K562 (cell line): ENCODE measurements at regions not wholly inside any gene's neighbourhood (a gene's known extent, or its start where the extent isn't known, plus 50 kb on each side); places are given as distances from the start of the nearest gene placed in this dataset.

Experiments used
- ATAC-seq: fragments of 200-7000 bp; cut with Tn5 transposase; 3 replicates; pipeline ENCODE4 v1.9.1; 2020; ENCODE audit warnings: moderate library complexity
- BruUV-seq: library from RNA; stranded (reverse); fragments of 400-500 nt; replicated peaks from 2 replicates; lab custom pipeline; 2021; lab: Mats Ljungman, UMichigan
- CTCF ChIA-PET: fragments of 300-600 bp; formaldehyde crosslinking; extraction: SDS; loops from one replicate; lab custom pipeline; 2021; ENCODE audit warnings: low intra/inter-chr PET ratio; lab: Yijun Ruan, JAX
- POLR2A ChIA-PET: fragments of 300-600, 350-650 bp; sonication (Branson Sonifier 250); formaldehyde crosslinking; extraction: SDS; loops from one replicate; lab custom pipeline; 2021; ENCODE audit warnings: antibody characterized with exemption, inconsistent platforms; lab: Yijun Ruan, JAX
- DNase-seq, 4 experiments: peaks; one replicate each; pipeline versions ENCODE4 v3.0.0 to v3.0.0-alpha.2; 2011 to 2018; ENCODE audit warnings: low spot score in 3 of 4, mixed read lengths in 3 of 4; ENCODE audit errors: extremely low read depth in 1 of 4
- FAIRE-seq: peaks from 2 replicates; lab custom pipeline; 2011; peaks lifted over from hg19 to GRCh38; lab: Jason Lieb, UNC
- H2AFZ ChIP-seq: 2 replicates; pipeline ENCODE4 v1.6.0; 2011; ENCODE audit warnings: low read depth, low read length, control low read depth, inconsistent platforms
- H3K27ac ChIP-seq: fragments of 200-600 bp; 3 replicates; pipeline ENCODE4 v1.8.0; 2011; ENCODE audit warnings: low read depth, mild to moderate bottlenecking, control low read depth, inconsistent platforms, low read length, moderate library complexity, mixed read lengths; ENCODE audit errors: extremely low read depth
- H3K27me3 ChIP-seq, 2 experiments: fragments of 300-600 bp in 1 of 2; 2 replicates in 1 of 2; 3 replicates in 1 of 2; pipeline versions ENCODE4 v1.6.0 to v1.8.0; 2011; ENCODE audit warnings: inconsistent platforms in 2 of 2, low read length in 2 of 2, mild to moderate bottlenecking in 1 of 2, mixed read lengths in 1 of 2, moderate library complexity in 1 of 2; ENCODE audit not compliant: control insufficient read depth in 2 of 2, insufficient read depth in 2 of 2
- H3K36me3 ChIP-seq: fragments of 300-600 bp; 3 replicates; pipeline ENCODE4 v1.8.0; 2011; ENCODE audit warnings: mild to moderate bottlenecking, low read length, inconsistent platforms; ENCODE audit not compliant: control insufficient read depth, insufficient read depth
- H3K4me1 ChIP-seq, 2 experiments: fragments of 200-600 bp in 1 of 2; replicated peaks in 1 of 2; 2 replicates in 1 of 2; 3 replicates in 1 of 2; pipeline versions ENCODE4 v1.5.1 to v1.8.0; 2011; ENCODE audit warnings: inconsistent platforms in 2 of 2, low read length in 2 of 2, mild to moderate bottlenecking in 1 of 2, mixed read lengths in 1 of 2, moderate library complexity in 1 of 2; ENCODE audit not compliant: control insufficient read depth in 2 of 2, insufficient read depth in 2 of 2
- H3K4me2 ChIP-seq: 2 replicates; pipeline ENCODE4 v1.6.1; 2011; ENCODE audit warnings: low read length, control low read depth, inconsistent platforms, mixed read lengths; ENCODE audit not compliant: insufficient read depth
- H3K4me3 ChIP-seq: fragments of 200-600 bp; sonication (generic), shearing (Covaris generic); 2 replicates; pipeline ENCODE4 v1.5.1; 2016; ENCODE audit warnings: control low read depth, inconsistent platforms
- H3K79me2 ChIP-seq: fragments of 200-600 bp; 3 replicates; pipeline ENCODE4 v1.8.0; 2011; ENCODE audit warnings: low read length, inconsistent platforms; ENCODE audit not compliant: control insufficient read depth, insufficient read depth
- H3K9ac ChIP-seq, 2 experiments: 2 replicates each; pipeline versions ENCODE4 v1.6.0 to v1.6.1; 2011; ENCODE audit warnings: low read depth in 2 of 2, low read length in 2 of 2, control low read depth in 1 of 2, inconsistent platforms in 1 of 2, mild to moderate bottlenecking in 1 of 2, mixed read lengths in 1 of 2; ENCODE audit not compliant: insufficient read depth in 1 of 2
- H3K9me1 ChIP-seq: one replicate; pipeline ENCODE4 v1.6.0; 2011; ENCODE audit warnings: inconsistent platforms, mild to moderate bottlenecking, low read length, moderate library complexity; ENCODE audit not compliant: control insufficient read depth, insufficient read depth
- H3K9me3 ChIP-seq: replicated peaks from 2 replicates; pipeline ENCODE4 v1.5.1; 2011; ENCODE audit warnings: low read depth, low read length, inconsistent platforms; ENCODE audit not compliant: control insufficient read depth, insufficient read depth
- H4K20me1 ChIP-seq: replicated peaks from 2 replicates; pipeline ENCODE4 v1.6.1; 2011; ENCODE audit warnings: low read length, inconsistent platforms, mixed read lengths; ENCODE audit not compliant: control insufficient read depth, insufficient read depth
- ETV1 ChIP-seq: fragments of 450-650 bp; conservative IDR thresholded peaks from 2 replicates; pipeline ENCODE4 v1.6.1; 2016; ENCODE audit warnings: missing genetic modification characterization, control low read depth, low read depth, missing compliant biosample characterization
- MTF1 ChIP-seq: fragments of 250-450 bp; sonication (Bioruptor Pico); IDR thresholded peaks from 2 replicates; pipeline ENCODE4 v1.9.0; 2021; ENCODE audit warnings: moderate library complexity, mild to moderate bottlenecking, inconsistent platforms, borderline replicate concordance
- NR2C2 ChIP-seq, 2 experiments: fragments of 200-800 bp in 1 of 2; sonication (Bioruptor generic) in 1 of 2; sonication (generic) in 1 of 2; formaldehyde crosslinking in 1 of 2; IDR thresholded peaks; 2 replicates each; pipeline versions ENCODE4 v1.6.1 to v1.8.0; 2016 to 2022; ENCODE audit warnings: mild to moderate bottlenecking in 1 of 2, missing compliant biosample characterization in 1 of 2, missing genetic modification characterization in 1 of 2, missing genetic modification reagents in 1 of 2
- POU5F1 ChIP-seq: fragments of 150-350 bp; IDR thresholded peaks from 2 replicates; pipeline ENCODE4 v1.6.1; 2014; ENCODE audit warnings: borderline replicate concordance, low read length, low read depth, mild to moderate bottlenecking; ENCODE audit not compliant: partially characterized antibody
- SP2 ChIP-seq: IDR thresholded peaks from 2 replicates; pipeline ENCODE4 v1.6.1; 2011; ENCODE audit warnings: mild to moderate bottlenecking, low read depth, low read length, moderate library complexity; ENCODE audit not compliant: poor library complexity, severe bottlenecking; ENCODE audit errors: extremely low read depth
- SRF ChIP-seq, 2 experiments: fragments of 250-450, 450-650 bp in 1 of 2; sonication (Bioruptor Pico) in 1 of 2; sonication (generic) in 1 of 2; formaldehyde crosslinking; IDR thresholded peaks; 2 replicates each; pipeline versions ENCODE4 v1.5.0 to v1.5.1; 2020 to 2022; ENCODE audit warnings: mild to moderate bottlenecking in 1 of 2, missing genetic modification reagents in 1 of 2
- ZNF12 ChIP-seq: sonication (generic); formaldehyde crosslinking; IDR thresholded peaks from 2 replicates; pipeline ENCODE4 v1.4.0; 2020; ENCODE audit warnings: mild to moderate bottlenecking, missing genetic modification reagents
- ZNF444 ChIP-seq: fragments of 250-450 bp; sonication (Bioruptor Pico); IDR thresholded peaks from 2 replicates; pipeline ENCODE4 v1.4.0; 2020; ENCODE audit warnings: mild to moderate bottlenecking, moderate library complexity
- WGBS: fragments of 100-300 bp; shearing (Covaris generic); methylation state at CpG from one replicate; pipeline ENCODE4 v1.1.6; 2016; ENCODE audit warnings: low coverage, mixed read lengths; ENCODE audit not compliant: insufficient coverage; ENCODE audit errors: missing lambda C conversion rate; 5-methylcytosine and 5-hydroxymethylcytosine counted together
- in situ Hi-C: fragments of 300-500 bp; cut with MboI; formaldehyde crosslinking; loops from 4 replicates; pipeline ENCODE4 v1.15.0; 2018; ENCODE audit warnings: inconsistent platforms, mixed read lengths
- intact Hi-C: fragments of 100-400 bp; cut with micrococcal nuclease; formaldehyde crosslinking; loops from 2 replicates; pipeline ENCODE4 v1.14.2; 2022
- TF ChIP-seq, protein P1 (sequence below), 3 experiments: IDR thresholded peaks in 2 of 3; conservative IDR thresholded peaks in 1 of 3; 2 replicates each; pipeline ENCODE4 v1.5.1; 2011 to 2012; ENCODE audit warnings: low read length in 3 of 3, mild to moderate bottlenecking in 3 of 3, control low read depth in 2 of 3, improper control_type of control experiment in 1 of 3, inconsistent platforms in 1 of 3, low read depth in 1 of 3, mixed read lengths in 1 of 3, moderate library complexity in 1 of 3; ENCODE audit not compliant: insufficient read depth in 2 of 3
- TF ChIP-seq, protein P2 (sequence below), 2 experiments: fragments of 250-450 bp in 1 of 2; fragments of 450-650 bp in 1 of 2; sonication (Bioruptor Pico) in 1 of 2; IDR thresholded peaks; 2 replicates each; pipeline versions ENCODE4 v1.6.1 to v1.8.0; 2016 to 2021; ENCODE audit warnings: mild to moderate bottlenecking in 2 of 2, moderate library complexity in 2 of 2, missing compliant biosample characterization in 1 of 2, missing genetic modification characterization in 1 of 2
- TF ChIP-seq, protein P3 (sequence below): fragments of 450-650 bp; IDR thresholded peaks from 2 replicates; pipeline ENCODE4 v1.6.1; 2016; ENCODE audit warnings: low read depth, mild to moderate bottlenecking, moderate library complexity

DNA sequence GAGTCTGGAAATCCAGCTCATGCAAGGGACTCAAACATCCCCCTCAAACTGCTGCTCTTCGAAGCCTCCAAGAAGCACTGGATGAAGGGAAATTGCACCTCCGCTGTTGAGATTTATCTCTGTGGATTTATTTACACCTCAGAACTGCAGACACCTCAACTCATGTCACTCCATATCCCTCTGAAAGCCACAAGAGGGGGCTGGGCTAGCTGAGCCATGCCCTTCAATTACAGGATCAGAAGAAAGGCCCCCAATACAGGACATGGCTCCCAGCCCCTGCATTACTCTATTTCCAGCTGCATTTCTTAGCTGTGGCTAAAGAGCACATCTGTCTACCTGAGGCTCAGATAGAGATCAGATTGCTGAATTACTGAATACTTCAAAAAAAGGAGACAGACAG is 103.1 kb upstream of the DYNLRB2 start:
- in situ Hi-C loops (no loop called here), intact Hi-C loops (no loop called here)
- DNase-seq, result no peak
- no peak overlapping the region for H2AFZ ChIP-seq
- H4K20me1 ChIP-seq, result no peaks in the 10 kb centered on the region
- H3K4me1 ChIP-seq, result no peaks in the 10 kb centered on the region
- no peaks in the 10 kb centered on the region for H3K36me3 ChIP-seq
- H3K27ac ChIP-seq, result no peak overlapping the region
- TF ChIP-seq SP2, result no peak
- TF ChIP-seq, protein P1, sequence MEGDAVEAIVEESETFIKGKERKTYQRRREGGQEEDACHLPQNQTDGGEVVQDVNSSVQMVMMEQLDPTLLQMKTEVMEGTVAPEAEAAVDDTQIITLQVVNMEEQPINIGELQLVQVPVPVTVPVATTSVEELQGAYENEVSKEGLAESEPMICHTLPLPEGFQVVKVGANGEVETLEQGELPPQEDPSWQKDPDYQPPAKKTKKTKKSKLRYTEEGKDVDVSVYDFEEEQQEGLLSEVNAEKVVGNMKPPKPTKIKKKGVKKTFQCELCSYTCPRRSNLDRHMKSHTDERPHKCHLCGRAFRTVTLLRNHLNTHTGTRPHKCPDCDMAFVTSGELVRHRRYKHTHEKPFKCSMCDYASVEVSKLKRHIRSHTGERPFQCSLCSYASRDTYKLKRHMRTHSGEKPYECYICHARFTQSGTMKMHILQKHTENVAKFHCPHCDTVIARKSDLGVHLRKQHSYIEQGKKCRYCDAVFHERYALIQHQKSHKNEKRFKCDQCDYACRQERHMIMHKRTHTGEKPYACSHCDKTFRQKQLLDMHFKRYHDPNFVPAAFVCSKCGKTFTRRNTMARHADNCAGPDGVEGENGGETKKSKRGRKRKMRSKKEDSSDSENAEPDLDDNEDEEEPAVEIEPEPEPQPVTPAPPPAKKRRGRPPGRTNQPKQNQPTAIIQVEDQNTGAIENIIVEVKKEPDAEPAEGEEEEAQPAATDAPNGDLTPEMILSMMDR (IDR thresholded peaks at IDR 0.05 in 2 of 3, conservative IDR thresholded peaks at IDR 0.05 in 1 of 3; ENCODE audit: insufficient read depth in 2 of 3, low read depth in 1 of 3, low read length in 3 of 3), result 0 out of 6 replicates have a peak, but pooled peaks of 2 of the 3 experiments have one; percentile 9 to 17
- ChIA-PET CTCF (no interaction called here), POLR2A (no interaction called here)
- no peaks in the 10 kb centered on the region for H3K79me2 ChIP-seq
- ATAC-seq, result peak; percentile 51; the same call in 1 of the 3 replicates
- BruUV-seq, result no TSS peak
- no peaks in the 10 kb centered on the region for H3K27me3 ChIP-seq
- H3K9me1 ChIP-seq, result no peaks in the 10 kb centered on the region
- no peak overlapping the region for H3K4me3 ChIP-seq
- no peaks in the 10 kb centered on the region for H3K9me3 ChIP-seq
- H3K4me2 ChIP-seq, result no peak overlapping the region
- FAIRE-seq, result no peak
- 3% methylated on average over 2 of the region's 2 CpGs for WGBS
- no peak overlapping the region for H3K9ac ChIP-seq

DNA sequence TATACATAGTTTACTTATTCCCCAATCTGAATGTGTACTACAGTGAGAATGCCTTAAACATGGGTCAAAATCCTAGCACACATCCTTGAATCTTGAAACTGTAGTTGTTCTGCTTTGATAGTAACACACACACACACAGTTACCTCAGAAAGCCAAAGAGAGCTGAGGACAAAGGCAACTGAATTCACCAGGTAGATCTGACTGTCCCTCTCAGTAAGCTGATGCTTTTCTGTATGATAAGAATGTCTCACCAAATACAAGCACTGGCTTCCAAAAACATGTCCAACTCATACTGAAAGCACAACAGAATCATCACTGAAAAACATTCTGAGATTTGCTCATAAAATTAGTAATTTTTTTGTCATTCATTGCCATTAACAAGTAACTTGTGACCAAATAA is 104.3 kb upstream of the DYNLRB2 start:
- no peak for ATAC-seq
- ChIA-PET CTCF (no interaction called here), POLR2A (no interaction called here)
- H4K20me1 ChIP-seq, result no peaks in the 10 kb centered on the region
- in situ Hi-C loops (no loop called here), intact Hi-C loops (no loop called here)
- H3K27ac ChIP-seq, result no peak overlapping the region
- H3K9me3 ChIP-seq, result no peaks in the 10 kb centered on the region
- H3K27me3 ChIP-seq, result no peaks in the 10 kb centered on the region
- H3K9ac ChIP-seq, result no peak overlapping the region
- no peaks in the 10 kb centered on the region for H3K36me3 ChIP-seq
- H3K79me2 ChIP-seq, result no peaks in the 10 kb centered on the region
- H2AFZ ChIP-seq, result no peak overlapping the region
- no TSS peak for BruUV-seq
- no peak for FAIRE-seq
- no peak overlapping the region for H3K4me3 ChIP-seq
- no peaks in the 10 kb centered on the region for H3K4me1 ChIP-seq
- DNase-seq, result no peak
- no peak overlapping the region for H3K4me2 ChIP-seq
- H3K9me1 ChIP-seq, result no peaks in the 10 kb centered on the region
- TF ChIP-seq NR2C2 (CRISPR knock-in tag; IDR thresholded peaks at IDR 0.05) (no peak), NR2C2 (tag; IDR thresholded peaks at IDR 0.05) (no peak), ETV1 (no peak), ZNF444 (CRISPR knock-in tag) (no peak), POU5F1 (no peak), SRF (CRISPR knock-in tag; IDR thresholded peaks at IDR 0.05) (no peak), MTF1 (CRISPR knock-in tag) (no peak), ZNF12 (CRISPR knock-in tag) (no peak)
- TF ChIP-seq, protein P2, sequence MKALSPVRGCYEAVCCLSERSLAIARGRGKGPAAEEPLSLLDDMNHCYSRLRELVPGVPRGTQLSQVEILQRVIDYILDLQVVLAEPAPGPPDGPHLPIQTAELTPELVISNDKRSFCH (CRISPR knock-in tag; IDR thresholded peaks at IDR 0.05), result no peak
- TF ChIP-seq, protein P2 (tag; IDR thresholded peaks at IDR 0.05), result no peak
- TF ChIP-seq, protein P3, sequence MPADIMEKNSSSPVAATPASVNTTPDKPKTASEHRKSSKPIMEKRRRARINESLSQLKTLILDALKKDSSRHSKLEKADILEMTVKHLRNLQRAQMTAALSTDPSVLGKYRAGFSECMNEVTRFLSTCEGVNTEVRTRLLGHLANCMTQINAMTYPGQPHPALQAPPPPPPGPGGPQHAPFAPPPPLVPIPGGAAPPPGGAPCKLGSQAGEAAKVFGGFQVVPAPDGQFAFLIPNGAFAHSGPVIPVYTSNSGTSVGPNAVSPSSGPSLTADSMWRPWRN, result no peak
